Neural cell (in vitro differentiated cells): ENCODE measurements at regions not wholly inside any gene's neighbourhood (a gene's known extent, or its start where the extent isn't known, plus 50 kb on each side); places are given as distances from the start of the nearest gene placed in this dataset.

ENCODE experiments used
- H2AFZ ChIP-seq: fragments of 200-600, 300-800 bp; sonication (generic), shearing (Covaris generic); 2 replicates; pipeline ENCODE4 v1.6.0; 2014; ENCODE audit warnings: low read depth, mild to moderate bottlenecking, antibody characterized with exemption, low read length, moderate library complexity
- H3F3A ChIP-seq: fragments of 200-600 bp; shearing (Covaris generic); 2 replicates; pipeline ENCODE4 v1.6.1; 2016; ENCODE audit warnings: mild to moderate bottlenecking, moderate library complexity, mixed read lengths, antibody characterized with exemption, low read length; ENCODE audit not compliant: insufficient read depth, poor library complexity, severe bottlenecking
- H3K27ac ChIP-seq: fragments of 200-600, 300-800 bp; sonication (generic), shearing (Covaris generic); 2 replicates; pipeline ENCODE4 v1.5.1; 2014; ENCODE audit warnings: mild to moderate bottlenecking, low read length, moderate library complexity
- H3K27me3 ChIP-seq: fragments of 300-800, 200-600 bp; sonication (generic), shearing (Covaris generic); 2 replicates; pipeline ENCODE4 v1.6.0; 2014; ENCODE audit warnings: mild to moderate bottlenecking, low read depth, low read length, moderate library complexity; ENCODE audit not compliant: insufficient read depth
- H3K36me3 ChIP-seq: fragments of 300-800, 200-600 bp; sonication (generic), shearing (Covaris generic); 2 replicates; pipeline ENCODE4 v1.5.1; 2014; ENCODE audit warnings: mild to moderate bottlenecking, antibody characterized with exemption, low read length, moderate library complexity; ENCODE audit not compliant: insufficient read depth
- H3K4me2 ChIP-seq: fragments of 300-800, 200-600 bp; sonication (generic), shearing (Covaris generic); 2 replicates; pipeline ENCODE4 v1.6.0; 2014; ENCODE audit warnings: mild to moderate bottlenecking, low read length
- H3K4me3 ChIP-seq: fragments of 300-800, 200-600 bp; sonication (generic), shearing (Covaris generic); 2 replicates; pipeline ENCODE4 v1.5.1; 2014; ENCODE audit warnings: mild to moderate bottlenecking, low read length, moderate library complexity
- H3K79me2 ChIP-seq: fragments of 200-600 bp; shearing (Covaris generic); replicated peaks from 2 replicates; pipeline ENCODE4 v1.6.0; 2014; ENCODE audit warnings: mild to moderate bottlenecking, low read length, moderate library complexity; ENCODE audit not compliant: insufficient read depth
- H3K9ac ChIP-seq: fragments of 300-800, 200-600 bp; sonication (generic), shearing (Covaris generic); 2 replicates; pipeline ENCODE4 v1.6.1; 2016; ENCODE audit warnings: mild to moderate bottlenecking, low read length, mixed read lengths
- H3K9me2 ChIP-seq: fragments of 200-600 bp; shearing (Covaris generic); 2 replicates; pipeline ENCODE4 v1.6.1; 2016; ENCODE audit warnings: mild to moderate bottlenecking, low read length, mixed read lengths; ENCODE audit not compliant: insufficient read depth
- H3K9me3 ChIP-seq: fragments of 200-600, 300-800 bp; sonication (generic), shearing (Covaris generic); 2 replicates; pipeline ENCODE4 v1.6.1; 2016; ENCODE audit warnings: mild to moderate bottlenecking, mixed run types, low read length, moderate library complexity, mixed read lengths
- H4K20me1 ChIP-seq: fragments of 200-600 bp; shearing (Covaris generic); 2 replicates; pipeline ENCODE4 v1.6.1; 2016; ENCODE audit warnings: mild to moderate bottlenecking, mixed run types; ENCODE audit not compliant: insufficient read depth
- CTCF ChIP-seq: fragments of 450-650 bp; IDR thresholded peaks from 2 replicates; pipeline ENCODE4 v1.5.1; 2014; ENCODE audit warnings: antibody characterized with exemption, mild to moderate bottlenecking, moderate library complexity; ENCODE audit not compliant: poor library complexity, severe bottlenecking
- EP300 ChIP-seq: fragments of 450-650 bp; conservative IDR thresholded peaks from 2 replicates; pipeline ENCODE4 v1.6.1; 2014; ENCODE audit warnings: antibody characterized with exemption, mild to moderate bottlenecking, moderate library complexity; ENCODE audit not compliant: poor library complexity, severe bottlenecking
- EZH2 ChIP-seq: fragments of 200-600, 300-800 bp; shearing (Covaris generic), sonication (generic); IDR thresholded peaks from 2 replicates; pipeline ENCODE4 v1.6.1; 2014; ENCODE audit warnings: antibody characterized with exemption, low read length, borderline replicate concordance, mild to moderate bottlenecking; ENCODE audit not compliant: insufficient read depth, poor library complexity, severe bottlenecking
- MXI1 ChIP-seq: fragments of 450-650 bp; conservative IDR thresholded peaks from 2 replicates; pipeline ENCODE4 v1.6.1; 2014; ENCODE audit warnings: antibody characterized with exemption, mild to moderate bottlenecking; ENCODE audit not compliant: poor library complexity, severe bottlenecking
- POLR2AphosphoS5 ChIP-seq: IDR thresholded peaks from 2 replicates; pipeline ENCODE4 v1.6.1; 2012
- RAD21 ChIP-seq: fragments of 450-650 bp; conservative IDR thresholded peaks from 2 replicates; pipeline ENCODE4 v1.6.1; 2014; ENCODE audit warnings: antibody characterized with exemption, mild to moderate bottlenecking, moderate library complexity
- REST ChIP-seq: IDR thresholded peaks from 2 replicates; pipeline ENCODE4 v1.6.1; 2012; ENCODE audit warnings: borderline replicate concordance
- SMC3 ChIP-seq: fragments of 450-650 bp; conservative IDR thresholded peaks from 2 replicates; pipeline ENCODE4 v1.6.1; 2014; ENCODE audit warnings: antibody characterized with exemption, mild to moderate bottlenecking, moderate library complexity; ENCODE audit not compliant: poor library complexity
- TAF1 ChIP-seq: IDR thresholded peaks from 2 replicates; pipeline ENCODE4 v1.6.1; 2012; ENCODE audit warnings: low read depth

- no peaks in the 10 kb centered on the region for H3K9me2 ChIP-seq
- H3K79me2 ChIP-seq, result no peaks in the 10 kb centered on the region
- H3K27me3 ChIP-seq, result no peaks in the 10 kb centered on the region
- H3K27ac ChIP-seq, result no peak overlapping the region
- no peak for TF ChIP-seq MXI1
- no peak for TF ChIP-seq RAD21
- no peak for TF ChIP-seq CTCF
- TF ChIP-seq POLR2AphosphoS5, result no peak
- TF ChIP-seq SMC3, result no peak
- no peak for TF ChIP-seq EZH2
- TF ChIP-seq EP300, result no peak
- TF ChIP-seq TAF1, result no peak
- no peak for TF ChIP-seq REST
- H4K20me1 ChIP-seq, result no peaks in the 10 kb centered on the region
- H3K9me3 ChIP-seq, result no peaks in the 10 kb centered on the region
- H2AFZ ChIP-seq, result no peak overlapping the region
- H3K9ac ChIP-seq, result no peak overlapping the region
- H3K4me2 ChIP-seq, result no peak overlapping the region
- H3K36me3 ChIP-seq, result no peaks in the 10 kb centered on the region
- H3K4me3 ChIP-seq, result no peak overlapping the region
- no peaks in the 10 kb centered on the region for H3F3A ChIP-seq
Observed at GRCh38 chr1:83631851-83632250, 367.1 kb downstream of the TTLL7 start.

- no peak overlapping the region for H2AFZ ChIP-seq
- H3F3A ChIP-seq, result no peaks in the 10 kb centered on the region
- H3K27ac ChIP-seq, result no peak overlapping the region
- no peaks in the 10 kb centered on the region for H4K20me1 ChIP-seq
- no peak overlapping the region for H3K4me2 ChIP-seq
- H3K36me3 ChIP-seq, result no peaks in the 10 kb centered on the region
- TF ChIP-seq TAF1 (no peak), MXI1 (no peak), POLR2AphosphoS5 (no peak), EP300 (no peak), CTCF (no peak), REST (no peak)
- no peaks in the 10 kb centered on the region for H3K9me2 ChIP-seq
- H3K27me3 ChIP-seq, result no peaks in the 10 kb centered on the region
- no peak overlapping the region for H3K4me3 ChIP-seq
- no peak overlapping the region for H3K9ac ChIP-seq
- no peaks in the 10 kb centered on the region for H3K79me2 ChIP-seq
- H3K9me3 ChIP-seq, result no peaks in the 10 kb centered on the region
Observed at GRCh38 chr1:83627045-83627444, 371.9 kb downstream of the TTLL7 start.
